ENCODE measurements at regions not wholly inside any gene's neighbourhood (a gene's known extent, or its start where the extent isn't known, plus 50 kb on each side); places are given as distances from the start of the nearest gene placed in this dataset.

- Histone ChIP-seq H3K27ac (ENCODE audit: extremely low read length, insufficient read depth, low read length) (no peak overlapping the region), H3K27me3 (ENCODE audit: control insufficient read depth in 1 of 2, insufficient read depth in 2 of 2, low read length in 2 of 2) (peaks cover 3 to 17% of the 10 kb centered on the region in 2 experiments; a peak in 4 of 5 replicates), H3K36me3 (replicated peaks in 1 of 2; ENCODE audit: control insufficient read depth in 1 of 2, insufficient read depth in 2 of 2, low read length in 2 of 2) (no peaks in the 10 kb centered on the region), H4K20me1 (ENCODE audit: insufficient read depth, low read length) (no peaks in the 10 kb centered on the region), H3K4me2 (ENCODE audit: low read depth, low read length) (no peak overlapping the region), H3K9ac (ENCODE audit: insufficient read depth, low read depth, low read length) (no peak overlapping the region), H2AFZ (ENCODE audit: low read length) (no peak overlapping the region), H3K79me2 (ENCODE audit: insufficient read depth, low read length) (no peaks in the 10 kb centered on the region), H3K4me1 (ENCODE audit: insufficient read depth, low read length) (no peaks in the 10 kb centered on the region), H3K9me3 (ENCODE audit: low read length) (peaks cover 15% of the 10 kb centered on the region), H3K4me3 (replicated peaks in 1 of 3; ENCODE audit: insufficient read depth in 1 of 3, low read depth in 2 of 3, low read length in 3 of 3) (no peak overlapping the region)
- FAIRE-seq = no peak
- CTCF ChIA-PET (ENCODE audit: low intra/inter-chr PET ratio, low total read pairs) = no interaction called here
- WGBS (ENCODE audit: low lambda C conversion rate) = 3% methylated on average over 10 of the region's 10 CpGs
- intact Hi-C loops (cut with micrococcal nuclease; ENCODE audit: unreplicated experiment) = no loop called here
- no peak for DNase-seq (ENCODE audit: low spot score)
- POLR2A ChIA-PET = no interaction called here
- in situ Hi-C loops (cut with HindIII; ENCODE audit: extremely low pct_ligation_motif_present, low pct_unique_long_range_greater_than_20kb) = no loop called here
- no TSS peak for BruUV-seq (replicated peaks)
- no peak; the same call in 2 of the 3 replicates for ATAC-seq
- TF ChIP-seq ZNF496 (CRISPR knock-in tag; IDR thresholded peaks at IDR 0.05; ENCODE audit: insufficient replicate concordance) (no peak), HDAC6 (IDR thresholded peaks at IDR 0.05; ENCODE audit: low read depth, low read length) (no peak), ZNF614 (CRISPR knock-in tag; IDR thresholded peaks at IDR 0.05; ENCODE audit: borderline replicate concordance) (no peak), ZNF646 (CRISPR knock-in tag; IDR thresholded peaks at IDR 0.05) (no peak), TAF15 (IDR thresholded peaks at IDR 0.05; ENCODE audit: low read depth, low read length, poor library complexity, severe bottlenecking) (no peak), ZSCAN31 (CRISPR knock-in tag; IDR thresholded peaks at IDR 0.05; ENCODE audit: low read depth) (no peak), NFRKB (IDR thresholded peaks at IDR 0.05) (no peak), RFX3 (CRISPR knock-in tag; IDR thresholded peaks at IDR 0.05) (no peak), RNF2 (conservative IDR thresholded peaks at IDR 0.05; ENCODE audit: low read depth) (no peak), ZNF281 (CRISPR knock-in tag; IDR thresholded peaks at IDR 0.05; ENCODE audit: borderline replicate concordance) (no peak), ZNF317 (CRISPR knock-in tag; IDR thresholded peaks at IDR 0.05) (no peak), MAX (IDR thresholded peaks at IDR 0.05) (no peak), ZNF749 (CRISPR knock-in tag; IDR thresholded peaks at IDR 0.05; ENCODE audit: borderline replicate concordance) (no peak), IKZF4 (CRISPR knock-in tag; IDR thresholded peaks at IDR 0.05; ENCODE audit: borderline replicate concordance, low read depth, not compliant biosample characterization) (no peak)
Observed at GRCh38 chr20:48448666-48449600, 378.9 kb downstream of the PREX1 start.
